ENCODE measurements at regions not wholly inside any gene's neighbourhood (a gene's known extent, or its start where the extent isn't known, plus 50 kb on each side); places are given as distances from the start of the nearest gene placed in this dataset.

DNA sequence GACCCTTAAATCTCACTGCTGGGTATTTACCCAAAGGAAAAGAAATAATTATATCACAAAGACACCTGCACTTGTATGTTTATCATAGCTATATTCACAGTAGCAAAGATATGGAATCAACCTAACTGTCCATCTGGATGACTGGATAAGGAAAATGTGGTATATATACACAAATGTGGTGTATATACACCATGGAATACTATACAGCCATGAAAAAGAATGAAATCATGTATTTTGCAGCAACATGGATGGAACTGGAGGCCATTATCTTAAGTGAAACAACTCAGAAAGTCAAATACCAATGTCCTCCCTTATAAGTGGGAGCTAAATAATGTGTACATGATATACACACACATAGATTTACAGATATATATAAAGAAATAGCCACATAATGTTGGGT is 168.2 kb downstream of the SH2D4B start:
- TF ChIP-seq, protein P1, sequence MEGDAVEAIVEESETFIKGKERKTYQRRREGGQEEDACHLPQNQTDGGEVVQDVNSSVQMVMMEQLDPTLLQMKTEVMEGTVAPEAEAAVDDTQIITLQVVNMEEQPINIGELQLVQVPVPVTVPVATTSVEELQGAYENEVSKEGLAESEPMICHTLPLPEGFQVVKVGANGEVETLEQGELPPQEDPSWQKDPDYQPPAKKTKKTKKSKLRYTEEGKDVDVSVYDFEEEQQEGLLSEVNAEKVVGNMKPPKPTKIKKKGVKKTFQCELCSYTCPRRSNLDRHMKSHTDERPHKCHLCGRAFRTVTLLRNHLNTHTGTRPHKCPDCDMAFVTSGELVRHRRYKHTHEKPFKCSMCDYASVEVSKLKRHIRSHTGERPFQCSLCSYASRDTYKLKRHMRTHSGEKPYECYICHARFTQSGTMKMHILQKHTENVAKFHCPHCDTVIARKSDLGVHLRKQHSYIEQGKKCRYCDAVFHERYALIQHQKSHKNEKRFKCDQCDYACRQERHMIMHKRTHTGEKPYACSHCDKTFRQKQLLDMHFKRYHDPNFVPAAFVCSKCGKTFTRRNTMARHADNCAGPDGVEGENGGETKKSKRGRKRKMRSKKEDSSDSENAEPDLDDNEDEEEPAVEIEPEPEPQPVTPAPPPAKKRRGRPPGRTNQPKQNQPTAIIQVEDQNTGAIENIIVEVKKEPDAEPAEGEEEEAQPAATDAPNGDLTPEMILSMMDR (IDR thresholded peaks at IDR 0.05): no peak
- TF ChIP-seq TCF7L2 (IDR thresholded peaks at IDR 0.05; ENCODE audit: low read depth, low read length): no peak

Measured in Panc1 (cell line).